Spleen (tissue), 11 donors: ENCODE measurements at regions not wholly inside any gene's neighbourhood (a gene's known extent, or its start where the extent isn't known, plus 50 kb on each side); places are given as distances from the start of the nearest gene placed in this dataset.

ENCODE experiments used
- DNase-seq: peaks from one replicate; pipeline ENCODE4 v3.0.0-alpha.2; 2020
- H3K27ac ChIP-seq, 8 donors: fragments of 200-600 bp; sonication (generic) in 7 of 8; 1 replicate in 4 of 8; 2 replicates in 4 of 8; pipeline versions ENCODE4 v1.5.0 to v1.8.0; 2016 to 2021; ENCODE audit warnings: inconsistent platforms in 4 of 8, mild to moderate bottlenecking in 4 of 8, moderate library complexity in 1 of 8
- H3K27me3 ChIP-seq, 7 donors: fragments of 200-600 bp; sonication (generic) in 6 of 7; replicated peaks in 1 of 7; 1 replicate in 4 of 7; 2 replicates in 3 of 7; pipeline versions ENCODE4 v1.5.0 to v1.8.0; 2016 to 2021; ENCODE audit warnings: inconsistent platforms in 3 of 7, mild to moderate bottlenecking in 1 of 7
- H3K36me3 ChIP-seq, 6 donors: fragments of 200-600 bp; sonication (generic) in 5 of 6; 1 replicate in 4 of 6; 2 replicates in 2 of 6; pipeline versions ENCODE4 v1.5.0 to v1.8.0; 2016 to 2021; ENCODE audit warnings: inconsistent platforms in 2 of 6
- H3K4me1 ChIP-seq, 6 donors: fragments of 200-600 bp; sonication (generic) in 5 of 6; 1 replicate in 3 of 6; 2 replicates in 3 of 6; pipeline versions ENCODE4 v1.5.0 to v1.8.0; 2016 to 2021; ENCODE audit warnings: inconsistent platforms in 3 of 6
- H3K4me3 ChIP-seq, 8 donors: fragments of 200-600 bp; sonication (generic) in 7 of 8; 1 replicate in 4 of 8; 2 replicates in 4 of 8; pipeline versions ENCODE4 v1.5.0 to v1.8.0; 2016 to 2021; ENCODE audit warnings: inconsistent platforms in 4 of 8, mild to moderate bottlenecking in 4 of 8, moderate library complexity in 2 of 8
- H3K9me3 ChIP-seq, 8 donors: fragments of 200-600 bp; sonication (generic) in 7 of 8; 1 replicate in 4 of 8; 2 replicates in 4 of 8; pipeline versions ENCODE4 v1.5.0 to v1.8.0; 2016 to 2021; ENCODE audit warnings: inconsistent platforms in 4 of 8
- CTCF ChIP-seq, 11 experiments: fragments of 200-600 bp in 7 of 11; fragments of 450-650 bp in 4 of 11; sonication (generic) in 4 of 11; IDR thresholded peaks in 8 of 11; conservative IDR thresholded peaks in 3 of 11; 1 replicate in 7 of 11; 2 replicates in 4 of 11; pipeline versions ENCODE4 v1.4.0 to v1.8.0; 2016 to 2021; ENCODE audit warnings: antibody characterized with exemption in 11 of 11, inconsistent platforms in 4 of 11, mild to moderate bottlenecking in 1 of 11
- POLR2A ChIP-seq, 3 donors: fragments of 450-650 bp; IDR thresholded peaks; one replicate each; pipeline ENCODE4 v1.5.1; 2017; ENCODE audit warnings: antibody characterized with exemption in 3 of 3, mild to moderate bottlenecking in 1 of 3
- POLR2AphosphoS5 ChIP-seq, 3 donors: sonication (generic); formaldehyde crosslinking; IDR thresholded peaks; one replicate each; pipeline ENCODE4 v1.5.1; 2017; ENCODE audit warnings: antibody characterized with exemption in 3 of 3
- WGBS, 5 donors: extraction: QIAGEN DNeasy Blood & Tissue Kit in 3 of 5; methylation state at CpG; one replicate each; pipeline versions ENCODE4 v1.1.5 to v1.1.7; 2013 to 2018; 5-methylcytosine and 5-hydroxymethylcytosine counted together
- intact Hi-C: fragments of 100-400 bp; cut with DNase I; formaldehyde crosslinking; loops from one replicate; pipeline ENCODE4 v1.15.0; 2023; ENCODE audit warnings: low total_unique reads
- donor health status: healthy with polysubstance abuse.
- donor health status: DM: no; HTN: no; CAD: no; lungs with moderate emphysema.
- donor health status: DM: no; HTN: no; CAD: no.
- donor health status: Bipolar disorder and iron deficiency.
- donor health status: healthy.
- donor health status: DM: no; HTN: no; CAD: no.
- donor health status: DM: yes; HTN: yes; CAD: no.

- Histone ChIP-seq H3K4me1 (no peaks in the 10 kb centered on the region), H3K9me3 (peaks cover 0 to 8% (median 0%) of the 10 kb centered on the region in 8 donors), H3K27me3 (peaks cover 0 to 14% (median 0%) of the 10 kb centered on the region in 7 donors), H3K36me3 (no peaks in the 10 kb centered on the region), H3K27ac (no peak overlapping the region), H3K4me3 (no peak overlapping the region)
- DNase-seq = no peak
- WGBS, 5 donors = 84 to 90% (median 87%) methylated on average over 13 to 16 of the region's 16 CpGs
- intact Hi-C loops = no loop called here
- TF ChIP-seq POLR2AphosphoS5 (IDR thresholded peaks at IDR 0.05) (no peak), POLR2A (IDR thresholded peaks at IDR 0.05) (no peak)
Observed at GRCh38 chr6:167530951-167531350, 206.1 kb downstream of the TTLL2 start.

DNA sequence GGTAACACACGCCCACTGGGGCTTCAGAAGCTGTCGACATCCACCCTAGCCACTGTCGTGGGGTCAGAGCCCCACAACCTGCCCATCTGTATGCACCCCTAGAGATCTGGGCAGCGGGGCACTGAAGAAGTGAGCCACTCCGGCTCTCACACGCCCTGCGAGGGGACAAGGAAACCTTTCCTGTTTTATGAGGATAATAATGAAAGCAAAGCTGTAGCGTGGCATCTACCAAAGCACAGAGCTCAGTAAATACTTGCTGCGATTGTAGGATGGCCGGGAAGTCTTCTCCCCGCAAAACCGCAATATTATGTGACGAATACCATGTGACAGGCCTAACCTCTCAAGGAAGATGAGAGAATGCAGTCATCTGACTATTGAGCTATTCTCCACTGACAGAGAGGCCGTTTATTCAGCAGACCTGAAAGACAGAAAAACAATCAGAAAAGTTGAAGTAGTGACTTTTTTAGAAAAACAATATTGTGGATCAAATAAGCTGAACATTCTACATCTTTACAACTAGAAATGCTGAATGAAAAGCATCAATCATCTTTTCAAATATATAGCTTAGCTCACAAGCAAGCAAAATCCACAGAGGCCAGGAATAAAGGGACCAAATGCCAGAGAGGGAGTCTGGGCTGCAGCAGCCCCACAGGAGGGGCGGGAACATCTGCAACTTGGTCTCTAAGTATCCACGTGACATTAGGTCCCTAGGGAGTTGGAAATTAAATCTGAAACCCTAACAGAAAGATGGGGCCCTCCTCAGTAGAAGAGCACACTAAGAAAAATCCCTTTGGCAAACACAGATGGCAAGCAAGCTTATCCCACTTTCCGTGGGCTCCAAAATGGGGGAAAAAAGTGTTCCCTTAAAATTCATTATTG lies 207.8 kb downstream of the TTLL2 start:
- 82 to 91% (median 87%) methylated on average over 17 of the region's 17 CpGs for WGBS, 5 donors
- no peaks in the 10 kb centered on the region for H3K36me3 ChIP-seq

DNA sequence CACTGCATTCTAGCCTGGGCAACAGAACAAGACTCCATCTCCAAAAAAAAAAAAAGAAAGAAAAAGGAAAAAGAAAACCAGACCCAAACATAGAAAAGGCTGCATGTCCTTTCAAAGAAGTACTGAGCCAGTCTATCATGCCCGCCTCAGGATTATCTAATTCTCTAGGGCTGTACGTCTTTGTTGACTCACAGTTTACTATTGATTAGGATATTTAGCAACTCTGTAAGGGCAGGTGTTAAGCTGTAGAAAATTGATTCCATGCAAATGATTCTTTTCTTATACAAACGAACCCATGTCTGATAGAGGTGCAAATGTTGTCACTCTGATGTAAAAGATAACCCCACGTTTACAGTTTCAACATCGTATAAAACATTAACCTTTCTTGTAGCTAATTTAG lies 209.0 kb downstream of the TTLL2 start:
- WGBS, 5 donors = 50 to 56% (median 54%) methylated on average over 5 of the region's 5 CpGs
- H3K9me3 ChIP-seq = peaks cover 0 to 10% (median 0%) of the 10 kb centered on the region in 8 donors
- H3K27ac ChIP-seq = no peak overlapping the region
- intact Hi-C loops = no loop called here
- H3K27me3 ChIP-seq = peaks cover 0 to 14% (median 0%) of the 10 kb centered on the region in 7 donors
- no peaks in the 10 kb centered on the region for H3K4me1 ChIP-seq
- DNase-seq = no peak
- H3K4me3 ChIP-seq = no peak overlapping the region
- TF ChIP-seq CTCF (IDR thresholded peaks at IDR 0.05 in 8 of 11, conservative IDR thresholded peaks at IDR 0.05 in 3 of 11) (no peak), POLR2AphosphoS5 (IDR thresholded peaks at IDR 0.05) (no peak), POLR2A (IDR thresholded peaks at IDR 0.05) (no peak)
- no peaks in the 10 kb centered on the region for H3K36me3 ChIP-seq

More for the DNA sequence above, 207.8 kb downstream of the TTLL2 start:
- intact Hi-C loops = no loop called here
- TF ChIP-seq CTCF (IDR thresholded peaks at IDR 0.05 in 8 of 11, conservative IDR thresholded peaks at IDR 0.05 in 3 of 11) (no peak), POLR2AphosphoS5 (IDR thresholded peaks at IDR 0.05) (no peak), POLR2A (IDR thresholded peaks at IDR 0.05) (no peak)
- Histone ChIP-seq H3K4me3 (no peak overlapping the region), H3K27ac (no peak overlapping the region), H3K27me3 (peaks cover 0 to 14% (median 0%) of the 10 kb centered on the region in 7 donors), H3K4me1 (no peaks in the 10 kb centered on the region), H3K9me3 (peaks cover 0 to 10% (median 0%) of the 10 kb centered on the region in 8 donors)
- DNase-seq = no peak

DNA sequence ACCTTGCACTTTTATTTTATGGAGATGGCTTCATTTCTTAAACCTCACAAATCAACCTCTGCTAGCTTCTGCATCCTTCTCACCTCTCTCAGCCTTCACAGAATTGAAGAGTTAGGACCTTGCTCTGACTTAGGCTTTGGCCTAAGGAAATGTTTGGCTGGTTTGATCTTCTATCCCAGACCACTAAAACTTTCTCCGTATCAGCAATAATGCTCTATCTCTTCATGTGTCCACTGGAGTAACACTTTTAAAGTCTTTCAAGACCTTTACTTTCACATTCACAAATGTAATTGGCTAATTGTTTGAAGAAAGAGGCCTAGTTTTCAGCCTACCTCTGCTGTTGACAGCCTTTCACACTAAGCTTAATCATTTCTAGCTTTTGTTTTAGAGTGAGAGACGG lies 212.9 kb downstream of the TTLL2 start:
- H3K27me3 ChIP-seq = no peaks in the 10 kb centered on the region
- TF ChIP-seq POLR2AphosphoS5 (IDR thresholded peaks at IDR 0.05) (no peak), CTCF (IDR thresholded peaks at IDR 0.05 in 8 of 11, conservative IDR thresholded peaks at IDR 0.05 in 3 of 11) (no peak), POLR2A (IDR thresholded peaks at IDR 0.05) (no peak)
- no peaks in the 10 kb centered on the region for H3K36me3 ChIP-seq
- no peak for DNase-seq
- WGBS, 5 donors = 41 to 89% (median 81%) methylated on average over 2 of the region's 2 CpGs
- H3K27ac ChIP-seq = no peak overlapping the region
- intact Hi-C loops = no loop called here
- H3K9me3 ChIP-seq = peaks cover 0 to 18% (median 0%) of the 10 kb centered on the region in 8 donors
- H3K4me1 ChIP-seq = no peaks in the 10 kb centered on the region
- no peak overlapping the region for H3K4me3 ChIP-seq
